ENCODE measurements at regions not wholly inside any gene's neighbourhood (a gene's known extent, or its start where the extent isn't known, plus 50 kb on each side); places are given as distances from the start of the nearest gene placed in this dataset.

DNA sequence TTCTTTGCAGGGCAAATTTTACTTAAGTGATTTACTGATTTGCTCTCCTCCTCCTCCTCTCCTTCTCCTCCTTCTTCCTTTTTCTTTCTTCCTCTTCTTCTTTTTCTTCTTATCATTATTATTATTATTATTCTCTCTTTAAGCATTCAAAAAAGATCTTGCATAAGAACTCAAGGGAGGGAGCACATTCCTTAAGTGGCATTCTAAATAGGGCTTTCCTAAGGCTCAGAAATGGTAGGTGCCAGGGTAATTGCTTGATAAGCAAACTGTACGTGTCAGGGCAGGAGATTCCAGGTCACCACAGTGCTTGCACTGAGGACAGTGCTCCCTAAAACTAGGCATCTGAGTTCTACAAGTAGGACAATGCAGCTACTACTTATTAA lies 92.4 kb downstream of the SPTSSA start:
- DNase-seq (ENCODE audit: low read depth, low spot score): no peak
- in situ Hi-C loops (cut with HindIII; ENCODE audit: low sequenced_read_pairs): no loop called here
- H3K4me3 ChIP-seq (ENCODE audit: low read depth, low read length): no peak overlapping the region
- TF ChIP-seq, protein P1, sequence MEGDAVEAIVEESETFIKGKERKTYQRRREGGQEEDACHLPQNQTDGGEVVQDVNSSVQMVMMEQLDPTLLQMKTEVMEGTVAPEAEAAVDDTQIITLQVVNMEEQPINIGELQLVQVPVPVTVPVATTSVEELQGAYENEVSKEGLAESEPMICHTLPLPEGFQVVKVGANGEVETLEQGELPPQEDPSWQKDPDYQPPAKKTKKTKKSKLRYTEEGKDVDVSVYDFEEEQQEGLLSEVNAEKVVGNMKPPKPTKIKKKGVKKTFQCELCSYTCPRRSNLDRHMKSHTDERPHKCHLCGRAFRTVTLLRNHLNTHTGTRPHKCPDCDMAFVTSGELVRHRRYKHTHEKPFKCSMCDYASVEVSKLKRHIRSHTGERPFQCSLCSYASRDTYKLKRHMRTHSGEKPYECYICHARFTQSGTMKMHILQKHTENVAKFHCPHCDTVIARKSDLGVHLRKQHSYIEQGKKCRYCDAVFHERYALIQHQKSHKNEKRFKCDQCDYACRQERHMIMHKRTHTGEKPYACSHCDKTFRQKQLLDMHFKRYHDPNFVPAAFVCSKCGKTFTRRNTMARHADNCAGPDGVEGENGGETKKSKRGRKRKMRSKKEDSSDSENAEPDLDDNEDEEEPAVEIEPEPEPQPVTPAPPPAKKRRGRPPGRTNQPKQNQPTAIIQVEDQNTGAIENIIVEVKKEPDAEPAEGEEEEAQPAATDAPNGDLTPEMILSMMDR (IDR thresholded peaks at IDR 0.05; ENCODE audit: low read depth, low read length): no peak

DNA sequence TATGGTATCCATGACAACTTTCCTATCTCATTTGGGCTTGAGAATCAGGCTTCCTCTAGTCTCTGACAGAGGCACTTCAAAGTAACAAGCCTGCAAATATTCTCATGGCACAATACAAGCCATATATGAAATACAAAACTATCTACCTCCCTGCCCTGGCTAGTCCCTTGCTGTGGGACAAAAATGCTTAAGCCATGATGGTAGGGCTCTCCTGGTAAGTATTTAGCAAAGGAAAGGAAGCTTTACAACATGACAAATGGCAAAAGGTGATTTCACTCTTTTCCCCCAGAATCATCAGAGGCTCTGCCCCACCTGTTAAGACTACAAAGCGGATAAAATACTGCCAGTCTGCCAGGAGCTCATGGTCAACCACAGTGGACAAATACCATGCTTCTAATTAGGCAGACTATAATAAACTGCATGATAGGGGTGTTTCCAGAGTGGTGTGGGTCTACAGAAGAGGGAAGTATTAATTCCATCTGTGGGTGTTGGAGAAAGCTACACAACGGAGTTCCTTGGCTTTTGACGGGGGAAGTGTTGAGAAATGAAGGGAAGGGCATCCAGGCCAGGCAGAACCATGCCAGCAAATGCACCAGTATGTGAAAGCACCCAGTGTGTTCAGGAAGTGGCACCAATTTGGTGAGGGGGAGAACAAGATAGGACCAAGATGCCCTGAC lies 92.9 kb downstream of the SPTSSA start:
- in situ Hi-C loops (cut with HindIII; ENCODE audit: low sequenced_read_pairs): no loop called here
- H3K4me3 ChIP-seq (ENCODE audit: low read depth, low read length): no peak overlapping the region
- TF ChIP-seq, protein P1 (IDR thresholded peaks at IDR 0.05; ENCODE audit: low read depth, low read length): no peak
- no peak for DNase-seq (ENCODE audit: low read depth, low spot score)

DNA sequence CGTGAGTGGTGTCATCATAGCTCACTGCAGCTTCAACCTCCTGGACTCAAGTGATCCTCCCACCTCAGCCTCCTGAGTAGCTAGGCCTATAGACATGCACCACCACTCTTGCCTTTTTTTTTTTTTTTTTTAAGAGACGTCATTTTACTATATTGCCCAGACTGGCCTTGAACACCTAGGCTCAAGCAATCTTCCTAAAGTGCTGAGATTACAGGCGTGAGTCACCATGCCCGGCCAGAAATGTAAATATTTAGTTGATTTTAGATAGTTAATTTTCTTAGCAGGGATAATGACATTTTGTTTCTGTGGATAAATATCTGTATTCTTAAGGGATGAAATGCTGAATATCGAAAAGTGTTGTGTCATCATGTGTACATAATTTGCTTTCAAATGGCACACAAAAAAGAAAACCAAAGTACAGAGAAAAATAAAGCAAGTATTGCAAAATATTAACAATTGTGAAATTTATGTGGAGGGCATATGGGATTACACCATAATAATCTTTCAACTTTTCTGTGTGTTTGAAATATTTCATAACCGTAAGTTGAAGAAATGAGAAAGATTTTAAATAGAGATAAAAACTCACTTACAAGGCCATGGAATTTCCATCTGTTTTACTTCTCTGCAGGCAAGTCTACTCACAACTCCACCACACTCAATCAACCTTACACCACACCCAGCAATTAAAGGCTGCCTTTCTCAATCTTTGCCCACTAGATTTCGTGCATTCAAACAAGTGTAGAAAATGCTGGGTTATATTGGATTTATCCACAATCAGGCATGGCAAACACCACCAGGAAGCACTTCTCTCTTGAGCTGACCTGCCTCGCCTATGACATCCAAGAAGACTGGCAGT lies 93.7 kb downstream of the SPTSSA start:
- no peak for DNase-seq (ENCODE audit: low read depth, low spot score)
- H3K4me3 ChIP-seq (ENCODE audit: low read depth, low read length): no peak overlapping the region
- TF ChIP-seq, protein P1 (IDR thresholded peaks at IDR 0.05; ENCODE audit: low read depth, low read length): no peak
- in situ Hi-C loops (cut with HindIII; ENCODE audit: low sequenced_read_pairs): no loop called here

DNA sequence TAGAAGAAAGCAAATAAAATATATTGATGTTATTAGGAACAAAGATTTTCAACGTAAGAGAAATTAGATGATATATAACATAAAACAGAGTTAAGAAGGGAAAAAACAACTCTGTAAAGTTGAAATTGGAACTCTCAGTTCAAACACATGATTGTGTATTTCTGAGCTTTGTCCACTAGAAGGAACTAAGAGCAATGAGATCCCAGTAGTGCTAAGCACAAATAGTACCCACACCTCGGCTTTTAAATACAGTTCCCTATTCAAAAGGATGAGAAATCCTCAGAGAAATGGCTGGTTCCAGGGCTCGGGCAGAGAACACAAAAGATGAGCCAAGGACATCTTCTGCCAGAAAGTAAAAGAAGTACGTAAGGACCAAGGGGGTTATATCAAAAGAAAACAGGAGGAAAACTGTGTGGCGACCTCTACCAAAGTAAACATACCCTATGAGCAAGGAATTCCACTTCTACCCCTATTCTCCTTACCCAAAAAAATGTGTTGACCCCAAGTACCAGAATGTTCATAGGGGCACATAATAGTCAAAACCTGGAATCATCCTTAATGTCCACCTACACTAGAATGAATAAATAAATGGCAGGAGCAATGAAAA lies 96.6 kb downstream of the SPTSSA start:
- TF ChIP-seq, protein P1 (IDR thresholded peaks at IDR 0.05; ENCODE audit: low read depth, low read length): peak; percentile 43
- H3K4me3 ChIP-seq (ENCODE audit: low read depth, low read length): no peak overlapping the region
- DNase-seq (ENCODE audit: low read depth, low spot score): peak; percentile 54
- in situ Hi-C loops (cut with HindIII; ENCODE audit: low sequenced_read_pairs): no loop called here

DNA sequence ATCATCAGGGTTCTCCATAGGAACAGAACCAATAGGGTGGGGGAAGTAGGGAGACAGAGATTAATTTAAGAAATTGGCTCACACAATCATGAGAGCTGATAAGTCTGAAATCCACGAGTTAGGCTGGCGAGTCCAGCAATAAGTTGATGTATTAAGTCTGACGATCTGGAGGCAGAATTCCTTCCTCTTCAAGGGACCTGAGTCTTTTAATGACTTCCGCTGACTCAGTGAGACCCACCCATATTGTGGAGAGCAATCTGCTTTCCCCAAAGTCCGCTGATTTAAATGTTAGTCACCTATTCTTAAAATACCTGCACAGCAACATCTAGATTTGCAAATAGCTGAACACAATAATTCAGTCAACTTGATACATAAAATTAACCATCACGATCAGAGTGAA lies 97.8 kb downstream of the SPTSSA start:
- no peak for DNase-seq (ENCODE audit: low read depth, low spot score)
- in situ Hi-C loops (cut with HindIII; ENCODE audit: low sequenced_read_pairs): no loop called here
- H3K4me3 ChIP-seq (ENCODE audit: low read depth, low read length): no peak overlapping the region
- TF ChIP-seq, protein P1 (IDR thresholded peaks at IDR 0.05; ENCODE audit: low read depth, low read length): no peak

DNA sequence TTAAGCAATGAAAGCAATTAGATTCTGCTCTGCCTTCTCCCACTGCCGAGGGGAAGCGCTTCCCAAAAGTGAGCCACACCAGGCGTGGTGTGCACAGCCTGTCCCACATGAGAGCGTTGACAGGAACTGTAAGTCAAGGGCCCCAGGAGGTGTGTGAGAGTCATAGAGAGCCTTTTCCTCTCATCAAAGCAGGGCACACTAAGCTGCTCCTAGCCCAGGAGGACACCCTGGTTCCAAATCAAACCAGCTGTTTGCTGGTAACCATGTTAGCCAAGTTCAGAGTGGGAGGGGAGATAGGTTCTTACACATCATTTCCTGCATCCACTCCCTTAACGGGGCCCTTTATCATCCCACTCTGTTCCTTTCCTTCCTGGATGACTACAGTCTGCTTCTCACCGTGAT lies 98.3 kb downstream of the SPTSSA start:
- in situ Hi-C loops (cut with HindIII; ENCODE audit: low sequenced_read_pairs): no loop called here
- no peak for DNase-seq (ENCODE audit: low read depth, low spot score)
- H3K4me3 ChIP-seq (ENCODE audit: low read depth, low read length): no peak overlapping the region
- TF ChIP-seq, protein P1 (IDR thresholded peaks at IDR 0.05; ENCODE audit: low read depth, low read length): no peak
